GM12891 (cell line): ENCODE measurements at regions not wholly inside any gene's neighbourhood (a gene's known extent, or its start where the extent isn't known, plus 50 kb on each side); places are given as distances from the start of the nearest gene placed in this dataset.

Source experiments
- PAX5 ChIP-seq: IDR thresholded peaks from 2 replicates; pipeline ENCODE4 v1.6.1; 2011; ENCODE audit warnings: low read length, moderate library complexity, mild to moderate bottlenecking; ENCODE audit not compliant: insufficient read depth, severe bottlenecking
- POLR2A ChIP-seq: IDR thresholded peaks from 2 replicates; pipeline ENCODE4 v1.6.1; 2011; ENCODE audit warnings: low read depth, low read length, control low read depth
- POLR2AphosphoS5 ChIP-seq: IDR thresholded peaks from 2 replicates; pipeline ENCODE4 v1.6.1; 2011; ENCODE audit warnings: low read depth, low read length, control low read depth
- SPI1 ChIP-seq: IDR thresholded peaks from 2 replicates; pipeline ENCODE4 v1.6.1; 2011; ENCODE audit warnings: low read depth, low read length, control low read depth
- TAF1 ChIP-seq: IDR thresholded peaks from 2 replicates; pipeline ENCODE4 v1.6.1; 2011; ENCODE audit warnings: low read depth, low read length, control low read depth

DNA sequence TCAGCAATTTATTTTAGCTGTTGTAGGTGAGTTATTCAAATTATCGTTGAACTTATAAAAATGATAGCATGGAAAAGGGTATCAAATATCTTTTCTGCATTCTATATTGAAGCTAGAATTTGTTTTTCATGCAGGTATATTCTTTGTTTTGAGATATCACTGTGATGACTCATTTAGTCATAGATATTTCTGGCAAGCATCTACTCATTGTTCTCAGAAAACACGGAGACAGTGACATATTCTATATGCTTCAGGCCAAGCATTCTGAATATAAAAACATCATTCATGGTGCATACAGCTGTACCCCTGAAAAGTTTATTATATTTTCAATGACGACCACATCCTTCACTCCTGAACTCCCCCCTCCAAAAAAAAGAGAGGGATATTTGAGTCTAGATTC is 150.3 kb upstream of the GRIA1 start:
- TF ChIP-seq POLR2AphosphoS5 = no peak
- TF ChIP-seq PAX5 = no peak
- no peak for TF ChIP-seq POLR2A
- TF ChIP-seq SPI1 = no peak
- no peak for TF ChIP-seq TAF1
